Neural progenitor cell (in vitro differentiated cells): ENCODE measurements at regions not wholly inside any gene's neighbourhood (a gene's known extent, or its start where the extent isn't known, plus 50 kb on each side); places are given as distances from the start of the nearest gene placed in this dataset.

Source experiments
- CTCF ChIP-seq: fragments of 200-600 bp; sonication (generic); IDR thresholded peaks from 2 replicates; pipeline ENCODE4 v1.5.1; 2017; ENCODE audit warnings: antibody characterized with exemption, mild to moderate bottlenecking
- EZH2 ChIP-seq: fragments of 200-600 bp; sonication (generic); IDR thresholded peaks from 2 replicates; pipeline ENCODE4 v1.6.1; 2017; ENCODE audit warnings: antibody characterized with exemption, mild to moderate bottlenecking, moderate library complexity
- EZH2phosphoT487 ChIP-seq: fragments of 200-600 bp; sonication (generic); IDR thresholded peaks from 2 replicates; pipeline ENCODE4 v1.6.1; 2017; ENCODE audit warnings: antibody characterized with exemption

- TF ChIP-seq CTCF (no peak), EZH2phosphoT487 (no peak), EZH2 (no peak)
Observed at GRCh38 chr13:103852036-103852435, 785.8 kb upstream of the SLC10A2 start.
